ENCODE measurements at regions not wholly inside any gene's neighbourhood (a gene's known extent, or its start where the extent isn't known, plus 50 kb on each side); places are given as distances from the start of the nearest gene placed in this dataset.

DNA sequence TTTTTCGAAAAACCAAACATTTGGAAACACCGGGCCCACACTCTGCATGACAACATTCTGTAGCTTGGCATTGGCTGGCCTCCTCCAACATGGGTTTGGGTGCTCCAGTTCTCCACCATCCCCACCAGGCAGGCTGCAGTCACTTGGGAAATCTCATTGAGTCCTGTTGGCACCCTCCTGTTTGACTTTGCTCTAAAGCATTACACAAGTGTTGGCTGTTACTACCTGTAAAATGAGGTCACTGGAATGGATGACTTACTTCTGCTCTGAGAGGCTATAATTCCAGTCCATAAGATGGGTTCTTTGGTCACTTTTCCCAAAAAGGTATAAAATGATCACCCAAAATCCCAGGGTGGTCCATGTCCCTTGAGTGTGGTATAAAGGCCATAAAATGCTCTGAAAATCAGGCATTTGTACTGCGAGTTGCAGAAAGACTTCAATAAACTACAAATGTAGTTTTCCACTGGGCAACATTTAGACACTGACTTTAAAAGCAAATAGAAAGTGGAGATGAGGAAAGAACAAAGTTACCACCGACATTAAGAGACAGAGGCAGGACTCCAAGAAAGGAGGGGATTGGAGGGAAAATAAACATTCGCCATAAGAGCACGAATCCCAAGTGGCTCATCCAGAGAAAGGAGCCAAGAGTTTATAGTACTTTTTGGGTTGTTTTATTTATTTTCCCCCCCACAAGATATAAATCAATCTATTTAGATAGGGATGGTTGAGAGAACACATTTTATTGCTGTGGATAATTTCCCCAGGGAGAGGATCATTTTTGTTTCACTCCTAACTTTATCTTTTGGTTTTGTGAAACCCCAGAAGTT, 295.1 kb downstream of the TLE1 start:
- intact Hi-C loops (cut with DNase I) = loop anchor here (10.0 kb wide), 2 partner anchors 101 to 291 kb away; partner anchors contain the start of gene TLE1
- H3K27ac ChIP-seq = peak overlapping the region; percentile 52 to 75 (median 71)
- 47 to 65% methylated on average over 6 of the region's 6 CpGs for WGBS, 2 donors
- no peak overlapping the region for H3K4me3 ChIP-seq
- H3K36me3 ChIP-seq = no peaks in the 10 kb centered on the region
- H3K9me3 ChIP-seq = no peaks in the 10 kb centered on the region
- H3K27me3 ChIP-seq = no peaks in the 10 kb centered on the region
- TF ChIP-seq CTCF (IDR thresholded peaks at IDR 0.05) = no peak
- TF ChIP-seq POLR2AphosphoS5 (IDR thresholded peaks at IDR 0.05) = peak; percentile 6 to 12 (median 9)
- no peak for TF ChIP-seq EP300 (IDR thresholded peaks at IDR 0.05)
- no peak for TF ChIP-seq POLR2A (IDR thresholded peaks at IDR 0.05)
- peak; percentile 78 for DNase-seq
- H3K4me1 ChIP-seq = peaks cover 0 to 47% (median 44%) of the 10 kb centered on the region in 4 donors

DNA sequence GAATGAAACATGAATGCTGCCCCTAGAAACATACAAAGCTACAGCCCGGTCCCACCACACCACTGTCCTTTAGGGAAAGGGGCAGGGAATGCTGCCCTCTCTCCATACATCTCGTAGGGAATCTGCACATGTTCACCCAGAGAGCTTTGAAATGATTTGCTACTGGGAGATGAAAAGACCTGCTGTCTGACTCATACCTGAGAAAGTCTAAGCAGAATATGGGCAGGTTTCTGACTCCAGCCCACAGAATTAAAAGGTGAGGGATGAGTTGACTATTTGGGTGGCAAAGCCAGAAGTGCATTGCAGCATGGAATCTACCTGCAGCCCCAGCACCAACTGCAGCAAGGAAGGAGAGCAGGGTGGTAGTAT, 297.9 kb downstream of the TLE1 start:
- Histone ChIP-seq H3K36me3 (no peaks in the 10 kb centered on the region), H3K27me3 (no peaks in the 10 kb centered on the region), H3K4me3 (no peak overlapping the region), H3K4me1 (peaks cover 0 to 46% (median 39%) of the 10 kb centered on the region in 4 donors), H3K27ac (no peak overlapping the region), H3K9me3 (no peaks in the 10 kb centered on the region)
- no peak for DNase-seq
- WGBS, 2 donors = 84 to 88% methylated on average over 2 of the region's 2 CpGs
- intact Hi-C loops (cut with DNase I) = loop anchor here (10.0 kb wide), 2 partner anchors 103 to 293 kb away; partner anchors contain the start of gene TLE1
- TF ChIP-seq CTCF (IDR thresholded peaks at IDR 0.05) (no peak), EP300 (IDR thresholded peaks at IDR 0.05) (no peak), POLR2A (IDR thresholded peaks at IDR 0.05) (no peak), POLR2AphosphoS5 (IDR thresholded peaks at IDR 0.05) (no peak)

DNA sequence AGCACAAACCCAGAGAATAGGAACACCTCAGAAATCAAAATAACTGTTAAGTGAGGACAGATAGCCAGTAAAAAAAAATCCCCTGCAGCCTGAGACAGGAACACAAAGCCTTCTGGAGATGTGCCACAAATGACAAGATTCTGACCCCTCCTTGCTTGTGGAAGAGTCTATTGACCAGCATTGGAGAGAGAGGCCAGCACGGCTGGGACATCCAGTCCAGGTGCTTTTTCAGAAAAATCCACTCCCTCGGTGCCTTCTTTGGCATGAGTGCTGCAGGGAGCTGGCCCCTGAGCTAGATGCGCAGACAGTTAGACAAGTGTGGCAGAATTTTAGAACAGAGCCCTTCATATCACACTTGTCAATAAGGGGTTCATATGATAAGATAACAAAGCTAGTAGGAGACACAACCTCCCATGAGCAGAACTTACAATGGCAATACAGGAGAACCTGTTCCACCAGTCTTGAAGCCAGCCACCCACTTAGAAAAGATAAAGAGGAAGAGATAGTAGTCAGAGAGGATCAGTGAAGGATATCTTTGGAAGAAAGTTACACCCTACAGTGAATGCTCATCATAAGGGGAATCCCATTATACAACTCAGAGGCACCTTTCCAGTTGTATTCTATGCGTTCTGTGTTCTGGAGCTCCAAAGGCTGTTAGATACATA, 298.4 kb downstream of the TLE1 start:
- no peaks in the 10 kb centered on the region for H3K36me3 ChIP-seq

GRCh38 chr9:81389569-81389993, 299.8 kb downstream of the TLE1 start:
- no peak for TF ChIP-seq CTCF (IDR thresholded peaks at IDR 0.05)
- no peak for TF ChIP-seq POLR2A (IDR thresholded peaks at IDR 0.05)
- TF ChIP-seq POLR2AphosphoS5 (IDR thresholded peaks at IDR 0.05) = peak in 1 of 4 donors; percentile 34
- TF ChIP-seq EP300 (IDR thresholded peaks at IDR 0.05) = peak in 1 of 4 donors; percentile 13
- intact Hi-C loops (cut with DNase I) = no loop called here

More for the DNA sequence above, 298.4 kb downstream of the TLE1 start:
- WGBS, 2 donors = 86 to 92% methylated on average over 4 of the region's 4 CpGs
- no peak for DNase-seq
- TF ChIP-seq CTCF (IDR thresholded peaks at IDR 0.05) (no peak), POLR2A (IDR thresholded peaks at IDR 0.05) (no peak), EP300 (IDR thresholded peaks at IDR 0.05) (no peak), POLR2AphosphoS5 (IDR thresholded peaks at IDR 0.05) (no peak)
- no peak overlapping the region for H3K4me3 ChIP-seq
- intact Hi-C loops (cut with DNase I) = loop anchor here (10.0 kb wide), 2 partner anchors 104 to 294 kb away; partner anchors contain the start of gene TLE1
- no peak overlapping the region for H3K27ac ChIP-seq
- H3K27me3 ChIP-seq = no peaks in the 10 kb centered on the region
- no peaks in the 10 kb centered on the region for H3K9me3 ChIP-seq
- peaks cover 0 to 41% (median 35%) of the 10 kb centered on the region in 4 donors for H3K4me1 ChIP-seq

More at GRCh38 chr9:81389569-81389993, 299.8 kb downstream of the TLE1 start:
- H3K9me3 ChIP-seq = no peaks in the 10 kb centered on the region
- no peak overlapping the region for H3K4me3 ChIP-seq
- no peaks in the 10 kb centered on the region for H3K27me3 ChIP-seq
- DNase-seq = peak; percentile 74
- WGBS, 2 donors = 73 to 84% methylated on average over 6 of the region's 6 CpGs
- H3K4me1 ChIP-seq = peaks cover 0 to 28% (median 22%) of the 10 kb centered on the region in 4 donors
- H3K36me3 ChIP-seq = no peaks in the 10 kb centered on the region
- H3K27ac ChIP-seq = peak overlapping the region in 1 of 4 donors; percentile 49

Measured in sigmoid colon (tissue), 6 donors.